SK-N-SH (cell line): ENCODE measurements at regions not wholly inside any gene's neighbourhood (a gene's known extent, or its start where the extent isn't known, plus 50 kb on each side); places are given as distances from the start of the nearest gene placed in this dataset.

ENCODE experiments used
- CTCF ChIA-PET: fragments of 300-600, 350-600 bp; formaldehyde crosslinking; extraction: SDS; loops from one replicate; lab custom pipeline; 2021; lab: Yijun Ruan, JAX
- POLR2A ChIA-PET: fragments of 350-600 bp; sonication (Branson Sonifier 250); formaldehyde crosslinking; extraction: SDS; loops from one replicate; lab custom pipeline; 2020; ENCODE audit warnings: antibody characterized with exemption, inconsistent platforms; lab: Yijun Ruan, JAX
- DNase-seq: peaks from one replicate; pipeline ENCODE4 v3.0.0; 2012
- H2AFZ ChIP-seq: fragments of 200-600 bp; sonication (generic); 2 replicates; pipeline ENCODE4 v1.8.1; 2016; ENCODE audit warnings: antibody characterized with exemption, mild to moderate bottlenecking, low read depth
- H3F3A ChIP-seq: fragments of 200-600 bp; sonication (generic); replicated peaks from 2 replicates; pipeline ENCODE3; 2016; ENCODE audit warnings: antibody characterized with exemption, mild to moderate bottlenecking; ENCODE audit not compliant: insufficient read depth
- H3K27ac ChIP-seq, 2 experiments: fragments of 200-500 bp in 1 of 2; fragments of 200-600 bp in 1 of 2; sonication (Bioruptor generic) in 1 of 2; sonication (generic), shearing (Covaris generic) in 1 of 2; 2 replicates each; pipeline versions ENCODE4 v1.5.1 to v1.6.1; 2014 to 2016; ENCODE audit warnings: low read depth in 2 of 2, inconsistent platforms in 1 of 2, low read length in 1 of 2, mild to moderate bottlenecking in 1 of 2, mixed read lengths in 1 of 2
- H3K27me3 ChIP-seq: fragments of 200-600 bp; sonication (generic), shearing (Covaris generic); 2 replicates; pipeline ENCODE4 v1.6.1; 2016; ENCODE audit warnings: mixed run types; ENCODE audit not compliant: insufficient read depth
- H3K36me3 ChIP-seq, 2 experiments: fragments of 200-500 bp in 1 of 2; fragments of 200-600 bp in 1 of 2; sonication (Bioruptor generic) in 1 of 2; sonication (generic) in 1 of 2; replicated peaks in 1 of 2; 2 replicates each; pipeline versions ENCODE3 to v1.5.1; 2014 to 2016; ENCODE audit warnings: low read length in 1 of 2, mild to moderate bottlenecking in 1 of 2; ENCODE audit not compliant: insufficient read depth in 2 of 2, control insufficient read depth in 1 of 2
- H3K4me1 ChIP-seq, 2 experiments: fragments of 200-500 bp in 1 of 2; fragments of 200-600 bp in 1 of 2; sonication (Bioruptor generic) in 1 of 2; sonication (generic), shearing (Covaris generic) in 1 of 2; 2 replicates each; pipeline versions ENCODE4 v1.5.1 to v1.6.1; 2014 to 2016; ENCODE audit warnings: low read depth in 1 of 2, low read length in 1 of 2, mixed run types in 1 of 2; ENCODE audit not compliant: insufficient read depth in 2 of 2, control insufficient read depth in 1 of 2
- H3K4me2 ChIP-seq: fragments of 200-600 bp; sonication (generic), shearing (Covaris generic); 2 replicates; pipeline ENCODE4 v1.6.1; 2017; ENCODE audit warnings: mixed run types
- H3K4me3 ChIP-seq, 2 experiments: fragments of 200-500 bp in 1 of 2; fragments of 200-600 bp in 1 of 2; sonication (Bioruptor generic) in 1 of 2; sonication (generic), shearing (Covaris generic) in 1 of 2; 2 replicates each; pipeline versions ENCODE4 v1.5.1 to v1.8.1; 2014 to 2016; ENCODE audit warnings: low read depth in 2 of 2, inconsistent platforms in 1 of 2, low read length in 1 of 2, mild to moderate bottlenecking in 1 of 2, mixed read lengths in 1 of 2, moderate library complexity in 1 of 2
- H3K79me2 ChIP-seq: fragments of 200-600 bp; sonication (generic); 2 replicates; pipeline ENCODE4 v1.8.1; 2017; ENCODE audit warnings: mild to moderate bottlenecking; ENCODE audit not compliant: insufficient read depth
- H3K9ac ChIP-seq: fragments of 200-600 bp; sonication (generic); 2 replicates; pipeline ENCODE4 v1.6.1; 2017; ENCODE audit warnings: mixed run types
- H3K9me2 ChIP-seq: fragments of 200-600 bp; sonication (generic); 2 replicates; pipeline ENCODE4 v1.6.1; 2017; ENCODE audit warnings: mixed run types
- H3K9me3 ChIP-seq: fragments of 200-600 bp; sonication (generic); 2 replicates; pipeline ENCODE4 v1.6.1; 2017; ENCODE audit warnings: mixed run types, mild to moderate bottlenecking, moderate library complexity
- H4K20me1 ChIP-seq: fragments of 200-600 bp; sonication (generic); 2 replicates; pipeline ENCODE4 v1.6.1; 2017; ENCODE audit warnings: mild to moderate bottlenecking, mixed run types; ENCODE audit not compliant: insufficient read depth
- CHD2 ChIP-seq: fragments of 150-350 bp; IDR thresholded peaks from 2 replicates; pipeline ENCODE4 v1.6.1; 2018; ENCODE audit warnings: low read length; ENCODE audit not compliant: partially characterized antibody
- EP300 ChIP-seq, 2 experiments: IDR thresholded peaks; 2 replicates each; pipeline versions ENCODE4 v1.4.0 to v1.6.1; 2012; ENCODE audit warnings: borderline replicate concordance in 1 of 2, low read depth in 1 of 2, low read length in 1 of 2
- FOSL2 ChIP-seq: IDR thresholded peaks from 2 replicates; pipeline ENCODE4 v1.4.0; 2012; ENCODE audit warnings: low read depth, mild to moderate bottlenecking, moderate library complexity, borderline replicate concordance
- GATA2 ChIP-seq: sonication (generic); formaldehyde crosslinking; IDR thresholded peaks from 2 replicates; pipeline ENCODE4 v1.5.0; 2020; ENCODE audit warnings: mild to moderate bottlenecking, missing genetic modification reagents
- JUND ChIP-seq: IDR thresholded peaks from 2 replicates; pipeline ENCODE4 v1.4.0; 2012
- MAX ChIP-seq: IDR thresholded peaks from 2 replicates; pipeline ENCODE4 v1.4.0; 2012; ENCODE audit warnings: low read depth
- MEF2A ChIP-seq: IDR thresholded peaks from 2 replicates; pipeline ENCODE4 v1.4.0; 2012; ENCODE audit warnings: low read depth, borderline replicate concordance
- MXI1 ChIP-seq: IDR thresholded peaks from 2 replicates; pipeline ENCODE4 v1.6.1; 2012; ENCODE audit warnings: mild to moderate bottlenecking, low read depth, low read length, improper control_type of control experiment
- NRF1 ChIP-seq: IDR thresholded peaks from 2 replicates; pipeline ENCODE4 v1.6.1; 2012; ENCODE audit warnings: low read depth, mild to moderate bottlenecking, low read length
- PBX3 ChIP-seq: IDR thresholded peaks from 2 replicates; pipeline ENCODE4; 2012
- POLR2AphosphoS5 ChIP-seq: IDR thresholded peaks from 2 replicates; pipeline ENCODE4 v1.6.1; 2012; ENCODE audit warnings: low read depth, low read length
- RAD21 ChIP-seq: IDR thresholded peaks from 2 replicates; pipeline ENCODE4 v1.6.1; 2012; ENCODE audit warnings: mild to moderate bottlenecking, low read length
- REST ChIP-seq: IDR thresholded peaks from 2 replicates; pipeline ENCODE4 v1.6.1; 2012; ENCODE audit warnings: mild to moderate bottlenecking, low read depth, low read length, moderate library complexity
- SIN3A ChIP-seq: IDR thresholded peaks from 2 replicates; pipeline ENCODE4 v1.6.1; 2012; ENCODE audit warnings: low read depth, mild to moderate bottlenecking, low read length, moderate library complexity, borderline replicate concordance
- TCF12 ChIP-seq: IDR thresholded peaks from 2 replicates; pipeline ENCODE4 v1.4.0; 2012
- USF1 ChIP-seq: IDR thresholded peaks from 2 replicates; pipeline ENCODE4 v1.4.0; 2012; ENCODE audit warnings: low read depth, borderline replicate concordance
- ZBTB33 ChIP-seq: IDR thresholded peaks from 2 replicates; pipeline ENCODE4 v1.4.0; 2012; ENCODE audit warnings: low read depth, borderline replicate concordance
- WGBS: methylation state at CpG from one replicate; pipeline ENCODE4 v1.1.6; 2017; ENCODE audit warnings: low lambda C conversion rate; 5-methylcytosine and 5-hydroxymethylcytosine counted together

GRCh38 chr16:86020971-86021370 lies 122.0 kb downstream of the IRF8 start:
- H3K4me3 ChIP-seq, result no peak overlapping the region
- TF ChIP-seq ZBTB33 (no peak), PBX3 (no peak), MAX (no peak), RAD21 (no peak), REST (no peak), MEF2A (no peak), NRF1 (no peak), POLR2AphosphoS5 (no peak)
- TF ChIP-seq, all 33 proteins: peak for 0
- Histone ChIP-seq H3K9me3 (no peaks in the 10 kb centered on the region; the same call in 1 of the 2 replicates), H3K27me3 (0 out of 2 replicates have a peak, but pooled peaks cover 5% of the 10 kb centered on the region), H4K20me1 (no peaks in the 10 kb centered on the region), H3K9ac (no peak overlapping the region), H3K79me2 (no peaks in the 10 kb centered on the region), H3F3A (no peaks in the 10 kb centered on the region), H3K27ac (no peak overlapping the region), H3K4me1 (no peaks in the 10 kb centered on the region), H3K4me2 (no peak overlapping the region), H3K9me2 (no peaks in the 10 kb centered on the region), H3K36me3 (no peaks in the 10 kb centered on the region), H2AFZ (no peak overlapping the region)
- DNase-seq, result no peak
- WGBS, result 5% methylated on average over 7 of the region's 7 CpGs
- CTCF ChIA-PET, result interaction anchor here (4.9 kb wide), 1 partner anchor 200 kb away, joined by 31 read pairs; no protein-coding TSS in a partner anchor
- POLR2A ChIA-PET, result no interaction called here

GRCh38 chr16:86022381-86022960 lies 123.5 kb downstream of the IRF8 start:
- no peak overlapping the region for H3K4me3 ChIP-seq
- H4K20me1 ChIP-seq, result no peaks in the 10 kb centered on the region
- no peak overlapping the region for H3K27ac ChIP-seq
- no peaks in the 10 kb centered on the region; the same call in 1 of the 2 replicates for H3K9me3 ChIP-seq
- ChIA-PET POLR2A (no interaction called here), CTCF (interaction anchor here (1.3 to 4.9 kb wide), 2 partner anchors 201 to 203 kb away, joined by 5 to 31 read pairs; no protein-coding TSS in a partner anchor)
- 8% methylated on average over 7 of the region's 7 CpGs for WGBS
- no peak for DNase-seq
- H3K27me3 ChIP-seq, result peaks cover 9% of the 10 kb centered on the region
- H3K9me2 ChIP-seq, result no peaks in the 10 kb centered on the region
- H3K36me3 ChIP-seq, result no peaks in the 10 kb centered on the region
- H3K79me2 ChIP-seq, result no peaks in the 10 kb centered on the region
- no peaks in the 10 kb centered on the region for H3K4me1 ChIP-seq
- H3F3A ChIP-seq, result no peaks in the 10 kb centered on the region
- no peak overlapping the region for H3K9ac ChIP-seq
- H3K4me2 ChIP-seq, result no peak overlapping the region
- no peak overlapping the region for H2AFZ ChIP-seq
- TF ChIP-seq MEF2A (no peak), USF1 (no peak), FOSL2 (no peak), TCF12 (no peak), JUND (no peak), SIN3A (no peak), GATA2 (CRISPR knock-in tag) (no peak), POLR2AphosphoS5 (no peak), EP300 (IDR thresholded peaks at IDR 0.05; ENCODE audit: borderline replicate concordance in 1 of 2, low read depth in 1 of 2, low read length in 1 of 2) (no peak), MXI1 (no peak), ZBTB33 (no peak), CHD2 (no peak)
